Lower lobe of right lung (tissue), 2 donors: ENCODE measurements at regions not wholly inside any gene's neighbourhood (a gene's known extent, or its start where the extent isn't known, plus 50 kb on each side); places are given as distances from the start of the nearest gene placed in this dataset.

ENCODE experiments used
- ATAC-seq, 2 donors: fragments of 200-7000 bp; cut with Tn5 transposase; one replicate each; pipeline ENCODE4 v1.9.1; 2020 to 2022; ENCODE audit warnings: mild to moderate bottlenecking in 2 of 2, moderate library complexity in 2 of 2
- DNase-seq: peaks from one replicate; pipeline ENCODE4 v3.0.0-alpha.2; 2020
- H3K27ac ChIP-seq: fragments of 200-600 bp; one replicate; pipeline ENCODE4 v1.8.0; 2022
- H3K27me3 ChIP-seq: fragments of 200-600 bp; one replicate; pipeline ENCODE4 v1.8.0; 2022; ENCODE audit warnings: low read depth
- H3K36me3 ChIP-seq: fragments of 200-600 bp; one replicate; pipeline ENCODE4 v1.8.0; 2022; ENCODE audit warnings: mild to moderate bottlenecking
- H3K4me1 ChIP-seq: fragments of 200-600 bp; one replicate; pipeline ENCODE4 v1.8.0; 2022
- H3K4me3 ChIP-seq: fragments of 200-600 bp; one replicate; pipeline ENCODE4 v1.8.0; 2022; ENCODE audit warnings: mild to moderate bottlenecking
- H3K9me3 ChIP-seq: fragments of 200-600 bp; one replicate; pipeline ENCODE4 v1.8.0; 2022
- intact Hi-C: fragments of 100-400 bp; cut with DNase I; formaldehyde crosslinking; loops from one replicate; pipeline ENCODE4 v1.11.0; 2022
- TF ChIP-seq, protein P1 (sequence below): fragments of 200-600 bp; IDR thresholded peaks from one replicate; pipeline ENCODE4 v1.8.0; 2022; ENCODE audit warnings: antibody characterized with exemption, mild to moderate bottlenecking
- donor health status: DM: no; HTN: yes; CAD: no; lungs with severe emphysema.

DNA sequence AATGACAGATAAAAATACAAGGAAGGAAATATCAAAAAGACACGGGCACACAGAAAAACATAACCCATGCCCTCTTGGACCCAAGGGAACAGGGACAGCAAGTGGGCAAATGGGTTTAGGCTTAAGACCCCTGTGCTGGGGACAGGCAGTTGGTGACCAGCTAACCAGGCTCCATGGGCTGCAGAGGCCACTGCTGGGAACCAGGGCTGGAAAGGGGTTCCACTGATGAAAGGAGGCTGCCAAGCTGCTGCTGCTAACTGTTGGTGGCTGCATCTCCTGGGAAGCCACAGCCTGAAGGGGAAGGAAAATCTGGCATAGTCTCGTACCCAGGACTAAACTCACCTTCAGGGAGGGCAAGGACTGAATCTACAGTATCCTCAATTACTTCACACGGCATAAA, 579.2 kb upstream of the MGMT start:
- DNase-seq (no peak), ATAC-seq (no peak)
- Histone ChIP-seq H3K36me3 (no peaks in the 10 kb centered on the region), H3K4me3 (no peak overlapping the region), H3K4me1 (no peaks in the 10 kb centered on the region), H3K9me3 (no peaks in the 10 kb centered on the region), H3K27ac (no peak overlapping the region), H3K27me3 (no peaks in the 10 kb centered on the region)
- intact Hi-C loops, result no loop called here
- TF ChIP-seq, protein P1, sequence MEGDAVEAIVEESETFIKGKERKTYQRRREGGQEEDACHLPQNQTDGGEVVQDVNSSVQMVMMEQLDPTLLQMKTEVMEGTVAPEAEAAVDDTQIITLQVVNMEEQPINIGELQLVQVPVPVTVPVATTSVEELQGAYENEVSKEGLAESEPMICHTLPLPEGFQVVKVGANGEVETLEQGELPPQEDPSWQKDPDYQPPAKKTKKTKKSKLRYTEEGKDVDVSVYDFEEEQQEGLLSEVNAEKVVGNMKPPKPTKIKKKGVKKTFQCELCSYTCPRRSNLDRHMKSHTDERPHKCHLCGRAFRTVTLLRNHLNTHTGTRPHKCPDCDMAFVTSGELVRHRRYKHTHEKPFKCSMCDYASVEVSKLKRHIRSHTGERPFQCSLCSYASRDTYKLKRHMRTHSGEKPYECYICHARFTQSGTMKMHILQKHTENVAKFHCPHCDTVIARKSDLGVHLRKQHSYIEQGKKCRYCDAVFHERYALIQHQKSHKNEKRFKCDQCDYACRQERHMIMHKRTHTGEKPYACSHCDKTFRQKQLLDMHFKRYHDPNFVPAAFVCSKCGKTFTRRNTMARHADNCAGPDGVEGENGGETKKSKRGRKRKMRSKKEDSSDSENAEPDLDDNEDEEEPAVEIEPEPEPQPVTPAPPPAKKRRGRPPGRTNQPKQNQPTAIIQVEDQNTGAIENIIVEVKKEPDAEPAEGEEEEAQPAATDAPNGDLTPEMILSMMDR, result no peak

DNA sequence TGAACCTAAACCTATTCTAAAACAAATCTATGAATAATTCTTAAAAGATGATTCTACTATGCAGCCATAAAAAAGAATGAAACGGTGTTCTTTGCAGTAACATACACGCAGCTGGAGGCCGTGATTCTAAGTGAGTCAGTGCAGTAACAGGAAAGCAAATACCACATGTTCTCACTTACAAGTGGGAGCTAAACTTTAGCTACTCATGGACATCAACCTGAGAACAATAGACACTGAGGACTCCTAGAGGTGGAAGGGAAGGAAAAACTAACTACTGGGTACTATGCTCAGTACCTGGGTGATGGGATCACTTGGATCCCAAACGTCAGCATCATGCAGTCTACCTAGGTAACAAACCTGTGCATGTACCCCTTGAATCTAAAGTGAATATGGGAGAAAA, 575.0 kb upstream of the MGMT start:
- ATAC-seq (no peak), DNase-seq (no peak)
- intact Hi-C loops, result no loop called here

DNA sequence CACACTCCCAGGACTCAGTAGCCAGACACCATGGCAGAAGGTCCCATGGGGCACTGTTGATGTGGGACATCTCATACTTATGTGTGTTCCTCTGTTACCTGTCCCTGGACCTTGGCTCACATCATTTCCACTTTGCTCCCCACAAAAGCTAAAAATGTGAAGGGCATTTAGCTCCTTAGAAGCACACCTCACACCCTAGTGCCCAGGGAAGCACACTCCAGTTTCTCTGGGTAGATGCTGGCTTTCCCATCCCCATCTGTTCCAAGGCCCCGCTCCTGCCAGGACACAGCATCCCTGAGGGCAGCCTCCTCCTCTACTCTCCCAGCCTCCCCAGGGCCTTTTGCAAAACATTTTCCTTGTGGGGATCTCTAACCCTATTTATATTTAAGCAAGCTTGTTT, 572.4 kb upstream of the MGMT start:
- ATAC-seq (no peak), DNase-seq (no peak)
- TF ChIP-seq, protein P1, result no peak
- Histone ChIP-seq H3K4me1 (peaks cover 5% of the 10 kb centered on the region), H3K4me3 (no peak overlapping the region), H3K9me3 (no peaks in the 10 kb centered on the region), H3K27ac (no peak overlapping the region), H3K36me3 (no peaks in the 10 kb centered on the region), H3K27me3 (peaks cover 4% of the 10 kb centered on the region)
- intact Hi-C loops, result no loop called here

More for the DNA sequence above, 575.0 kb upstream of the MGMT start:
- no peaks in the 10 kb centered on the region for H3K27me3 ChIP-seq
- no peaks in the 10 kb centered on the region for H3K36me3 ChIP-seq
- no peaks in the 10 kb centered on the region for H3K4me1 ChIP-seq
- no peaks in the 10 kb centered on the region for H3K9me3 ChIP-seq
- TF ChIP-seq, protein P1, result no peak
- no peak overlapping the region for H3K27ac ChIP-seq
- H3K4me3 ChIP-seq, result no peak overlapping the region

DNA sequence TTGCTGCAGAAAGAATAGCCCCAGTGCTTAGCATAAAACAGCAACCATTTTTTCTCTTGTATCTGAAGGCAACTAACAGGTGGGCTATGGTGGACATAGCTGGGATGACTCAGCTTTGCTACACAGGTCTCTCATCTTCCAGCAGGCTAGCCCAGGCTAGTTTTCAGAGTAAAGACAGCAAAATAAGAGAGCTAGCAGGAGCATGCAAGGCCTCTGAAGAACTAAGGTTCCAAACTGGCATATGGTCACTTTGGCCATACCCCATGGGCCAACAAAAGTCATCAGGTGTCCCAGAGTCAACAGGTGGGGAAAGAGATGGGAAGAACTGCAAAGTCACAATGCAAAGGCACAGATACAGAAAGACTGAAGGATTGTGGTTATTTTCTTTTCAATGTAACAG, 571.6 kb upstream of the MGMT start:
- Histone ChIP-seq H3K4me1 (peaks cover 5% of the 10 kb centered on the region), H3K4me3 (no peak overlapping the region)
- DNase-seq, result no peak

DNA sequence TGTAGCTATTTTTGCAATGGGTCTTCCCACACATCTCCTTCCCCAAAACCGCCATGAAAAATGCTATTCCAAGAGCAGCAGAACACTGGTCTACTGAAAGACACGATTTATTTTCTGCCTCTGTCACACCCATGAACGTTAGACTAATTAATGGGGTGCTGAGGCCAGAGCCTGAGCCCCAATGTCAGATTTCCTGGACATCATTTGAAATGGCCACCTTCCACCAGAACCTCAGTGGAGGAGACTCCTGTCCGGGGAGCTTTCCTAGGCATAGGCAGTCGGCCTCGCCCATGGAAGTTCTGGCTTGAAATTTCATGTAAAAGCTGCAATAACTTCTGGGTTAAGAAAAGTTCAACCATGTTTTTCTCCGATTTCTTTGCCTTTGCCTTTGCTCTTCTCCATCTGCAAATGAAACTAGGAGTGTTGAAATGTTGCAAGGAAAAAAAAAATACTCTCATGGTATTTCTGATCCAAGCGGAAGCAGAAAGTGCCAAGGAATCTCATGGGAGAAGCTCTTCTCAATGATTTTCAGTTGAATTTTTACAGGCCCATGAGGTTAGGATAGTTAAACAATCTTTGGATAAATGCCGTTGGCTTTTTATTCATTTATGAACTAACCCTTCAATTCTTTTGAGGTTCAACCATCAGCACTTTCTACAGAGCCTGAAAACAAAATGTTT, 570.8 kb upstream of the MGMT start:
- H3K4me1 ChIP-seq, result peaks cover 5% of the 10 kb centered on the region
- TF ChIP-seq, protein P1, result no peak
- H3K27ac ChIP-seq, result no peak overlapping the region
- H3K36me3 ChIP-seq, result no peaks in the 10 kb centered on the region
- no peak for ATAC-seq
- H3K9me3 ChIP-seq, result no peaks in the 10 kb centered on the region
- no peak for DNase-seq
- H3K27me3 ChIP-seq, result peaks cover 4% of the 10 kb centered on the region
- intact Hi-C loops, result no loop called here
- H3K4me3 ChIP-seq, result no peak overlapping the region

More for the DNA sequence above, 571.6 kb upstream of the MGMT start:
- Histone ChIP-seq H3K9me3 (no peaks in the 10 kb centered on the region), H3K27ac (no peak overlapping the region), H3K27me3 (peaks cover 4% of the 10 kb centered on the region), H3K36me3 (no peaks in the 10 kb centered on the region)
- no peak for ATAC-seq
- intact Hi-C loops, result no loop called here
- TF ChIP-seq, protein P1, result no peak
